GM19328 (cell line): ENCODE measurements at regions not wholly inside any gene's neighbourhood (a gene's known extent, or its start where the extent isn't known, plus 50 kb on each side); places are given as distances from the start of the nearest gene placed in this dataset.

Source experiments
- ATAC-seq: cut with Tn5 transposase; IDR thresholded peaks from one replicate; pipeline ENCODE4 v1.9.1; 2021; ENCODE audit warnings: mild to moderate bottlenecking, moderate library complexity; ENCODE audit not compliant: unreplicated experiment

DNA sequence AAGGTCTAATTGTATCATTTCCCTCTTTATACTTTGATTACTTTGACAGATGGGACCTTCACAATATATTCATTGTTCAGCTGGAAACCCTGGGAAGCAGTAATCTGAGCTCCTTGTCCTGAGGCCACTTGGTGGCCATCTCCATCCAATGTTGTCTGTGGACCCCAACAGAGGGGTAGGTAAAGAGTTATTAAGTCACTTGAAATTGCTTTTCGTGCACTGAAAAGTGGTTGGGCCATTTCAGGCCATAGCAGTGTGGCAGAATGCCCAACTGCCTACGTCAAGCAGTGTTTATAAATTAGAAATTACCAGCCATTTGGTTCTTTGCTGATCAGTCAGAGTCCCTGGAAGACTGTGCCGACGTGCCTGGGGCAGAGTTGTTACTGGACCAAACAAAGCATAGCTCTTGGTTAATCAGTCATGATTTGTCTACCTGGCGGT lies 308.3 kb upstream of the USP25 start:
- ATAC-seq, result no peak

DNA sequence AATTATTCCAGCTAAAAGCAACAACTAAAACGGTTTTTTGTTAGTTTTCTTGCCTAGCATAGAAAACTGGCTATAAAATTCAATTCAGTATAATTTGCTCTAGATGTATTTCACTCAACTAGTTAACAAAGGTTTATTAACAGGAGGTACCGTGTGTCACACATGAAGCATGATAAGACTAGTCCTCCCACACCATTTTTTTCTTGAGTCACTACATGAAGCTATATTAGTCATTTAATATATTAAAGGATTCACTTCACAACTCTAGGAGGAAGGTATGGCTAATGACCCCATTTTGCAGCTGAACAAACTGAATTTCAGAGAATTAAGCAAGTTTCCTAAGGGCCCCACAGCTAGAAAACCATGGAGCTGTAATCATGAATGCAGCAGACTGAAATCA lies 307.8 kb upstream of the USP25 start:
- no peak for ATAC-seq

DNA sequence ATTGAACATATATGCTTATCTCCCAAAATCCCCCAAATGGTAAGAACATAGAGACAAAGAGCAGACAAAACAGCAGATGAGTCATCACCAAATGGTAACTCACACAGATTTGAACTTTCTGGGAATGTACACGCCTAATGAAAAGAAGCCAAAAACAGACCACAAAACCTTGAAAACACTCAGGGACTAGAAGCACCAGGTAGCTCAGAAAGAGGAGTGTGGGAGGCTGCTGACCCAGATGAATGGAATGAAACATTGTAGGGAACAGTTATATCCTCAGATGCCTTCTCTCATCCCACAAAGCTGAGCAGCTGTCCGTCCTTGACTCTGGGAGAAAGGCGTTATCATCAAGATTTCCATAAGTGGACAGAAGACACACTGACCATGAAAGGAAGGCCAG lies 307.0 kb upstream of the USP25 start:
- no peak for ATAC-seq

DNA sequence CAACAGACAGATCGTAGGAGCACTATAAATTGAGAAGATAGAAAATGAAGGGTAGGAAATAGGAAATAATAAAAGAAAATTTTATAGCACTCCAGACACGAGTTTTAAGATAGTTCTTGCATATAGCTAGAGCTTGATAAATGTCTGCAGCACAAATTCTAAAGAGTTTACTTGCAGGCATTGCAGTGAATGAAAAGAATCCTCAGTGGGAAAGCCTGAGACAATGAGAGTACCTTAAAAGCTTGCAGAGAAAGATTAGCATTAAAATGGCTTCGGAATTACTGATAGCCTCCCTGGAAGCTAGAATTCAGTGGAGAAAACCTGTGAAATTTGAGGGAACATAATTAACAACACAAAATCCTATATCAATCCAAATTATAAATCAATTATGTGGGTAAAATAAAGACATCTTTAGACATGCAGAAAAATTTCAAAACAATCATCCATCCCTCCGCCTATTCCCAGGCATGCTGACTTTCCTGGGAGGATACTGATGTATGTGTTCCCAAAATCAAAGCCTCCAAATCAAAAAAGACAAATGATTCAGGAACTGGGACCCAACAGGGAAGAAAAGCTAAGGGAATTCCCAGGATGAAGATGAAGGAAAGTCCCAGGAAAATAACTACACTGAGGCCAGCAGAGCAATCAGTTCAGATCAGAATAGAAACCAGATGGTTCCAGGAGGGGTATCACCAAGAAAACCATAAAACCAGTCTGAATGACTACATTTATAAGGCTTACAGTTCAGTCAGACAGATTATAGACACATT lies 305.9 kb upstream of the USP25 start:
- ATAC-seq, result no peak

DNA sequence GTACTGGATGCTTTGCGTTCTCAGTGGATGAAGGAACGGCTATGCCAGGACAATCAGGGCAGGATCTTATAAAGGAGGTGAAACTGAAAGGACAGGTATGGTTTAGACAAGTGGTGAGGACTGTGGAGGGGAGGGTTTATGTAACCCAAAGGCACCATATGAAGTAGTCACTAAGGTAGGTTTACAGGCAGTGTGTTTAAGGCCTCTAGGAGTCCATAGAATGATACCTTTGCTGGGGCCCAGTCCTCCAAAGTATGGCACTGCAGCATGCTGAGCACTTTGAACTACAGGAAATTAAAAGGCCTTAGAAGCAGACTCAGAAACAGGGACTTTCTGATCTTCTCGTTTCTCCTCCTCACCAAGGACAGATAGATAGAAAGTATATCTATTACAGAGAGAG lies 304.7 kb upstream of the USP25 start:
- no peak for ATAC-seq

DNA sequence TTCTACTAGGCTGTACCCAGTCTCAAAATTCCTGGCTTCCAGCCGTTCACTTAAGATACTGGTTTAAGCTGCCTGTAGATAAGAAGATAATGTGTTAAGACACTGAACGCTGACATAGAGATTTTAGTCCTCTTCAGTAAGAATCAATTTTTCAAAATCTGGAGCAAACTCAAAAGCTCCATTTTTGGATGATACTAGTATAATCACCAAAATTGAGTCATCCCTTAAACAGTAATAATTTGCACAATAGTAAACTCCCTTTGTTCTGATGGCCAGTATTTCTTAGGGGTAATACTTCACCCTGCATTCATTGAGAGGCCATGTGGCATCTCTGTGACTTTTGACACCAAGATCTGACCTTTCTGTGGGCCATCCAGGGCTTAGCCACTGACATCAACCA lies 299.8 kb upstream of the USP25 start:
- no peak for ATAC-seq

DNA sequence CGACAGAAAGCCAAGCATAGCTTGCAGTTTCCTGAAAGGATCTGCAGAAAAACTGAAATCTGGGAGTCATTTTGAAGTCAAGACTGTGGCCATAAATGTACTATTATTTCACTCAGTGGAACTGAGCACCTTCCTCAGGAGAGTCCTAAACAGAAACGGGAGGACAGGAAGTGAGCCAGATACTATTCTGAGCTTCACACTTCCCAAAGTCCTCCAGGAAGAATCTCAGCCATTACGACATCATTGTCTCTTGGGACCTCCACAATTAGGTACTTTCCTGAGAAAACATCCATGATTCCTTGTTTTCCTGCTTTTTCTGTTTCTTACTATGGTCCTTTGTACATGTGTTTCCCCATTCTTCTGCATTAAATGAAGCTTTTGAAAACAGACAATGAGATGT lies 299.2 kb upstream of the USP25 start:
- no peak for ATAC-seq

DNA sequence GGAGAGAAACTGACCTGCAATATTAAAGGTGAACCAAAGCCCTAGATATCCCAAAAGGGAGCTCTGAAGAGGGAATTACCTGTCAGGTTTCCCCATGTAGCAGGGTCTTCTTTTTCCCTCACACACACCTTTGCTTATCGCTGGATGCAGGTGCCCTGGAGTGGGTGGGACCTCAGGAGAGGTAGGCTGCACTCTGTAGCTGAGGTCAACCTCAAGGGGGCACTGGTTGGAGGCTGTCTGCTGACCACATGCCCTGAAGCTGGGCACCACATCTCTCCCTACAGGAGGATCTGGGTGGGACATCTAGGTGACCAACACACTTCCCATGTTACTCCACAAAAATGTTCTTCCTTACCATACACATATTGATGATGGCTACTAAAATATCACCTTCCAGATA lies 298.7 kb upstream of the USP25 start:
- ATAC-seq, result no peak

DNA sequence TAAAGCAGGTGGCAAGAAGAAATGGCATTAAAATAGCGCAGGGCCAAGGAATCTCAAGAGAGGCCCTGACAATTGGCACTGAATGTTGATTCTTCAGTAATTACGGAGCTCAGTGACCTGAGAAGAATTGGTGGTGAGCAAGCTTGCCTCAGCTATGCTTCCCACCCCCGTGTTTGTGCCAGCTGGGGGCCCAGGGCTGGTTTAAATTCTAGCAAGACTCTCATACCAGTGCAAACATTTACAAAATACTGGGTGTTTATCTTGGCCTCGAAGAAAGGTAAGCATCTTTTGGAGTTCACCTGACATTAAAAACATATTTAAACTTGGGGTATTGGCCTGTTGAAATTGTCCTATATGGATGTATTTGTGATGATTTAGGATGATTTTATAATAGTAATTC lies 296.7 kb upstream of the USP25 start:
- ATAC-seq, result no peak

DNA sequence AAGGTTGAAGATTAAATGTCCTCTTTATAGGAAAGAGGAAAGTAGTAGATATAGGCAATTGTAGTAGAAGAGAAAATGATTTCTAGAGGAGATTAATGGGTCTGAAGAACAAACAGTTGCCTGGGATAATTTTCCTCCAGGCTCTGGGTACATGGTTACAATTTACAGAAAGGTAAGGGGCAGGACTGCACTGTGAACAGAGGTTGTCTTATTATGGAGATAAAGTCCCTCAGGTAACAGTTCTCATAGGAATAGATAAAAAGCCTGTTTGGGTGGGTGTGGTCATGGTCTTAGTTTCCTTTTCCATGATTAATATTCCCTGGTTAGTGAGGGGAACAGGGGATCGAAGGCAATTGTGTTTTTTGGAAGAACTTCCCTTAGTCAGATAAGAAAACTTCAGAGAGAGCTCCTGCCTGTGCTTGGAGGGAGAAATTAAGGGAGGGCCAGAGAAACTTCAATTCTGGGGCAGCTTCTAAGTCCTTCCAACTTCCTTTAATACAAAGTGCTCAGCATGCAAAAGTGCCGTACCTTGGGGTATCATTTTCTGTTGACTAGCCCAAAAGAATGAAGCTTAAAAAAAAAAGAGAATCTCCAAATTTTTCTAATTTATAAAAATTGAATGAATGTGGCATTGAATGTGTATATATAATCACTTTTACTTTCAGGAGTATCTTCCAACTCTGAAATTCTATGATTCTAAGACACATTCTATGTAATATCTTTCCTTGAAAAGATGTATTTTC lies 295.4 kb upstream of the USP25 start:
- ATAC-seq, result no peak

DNA sequence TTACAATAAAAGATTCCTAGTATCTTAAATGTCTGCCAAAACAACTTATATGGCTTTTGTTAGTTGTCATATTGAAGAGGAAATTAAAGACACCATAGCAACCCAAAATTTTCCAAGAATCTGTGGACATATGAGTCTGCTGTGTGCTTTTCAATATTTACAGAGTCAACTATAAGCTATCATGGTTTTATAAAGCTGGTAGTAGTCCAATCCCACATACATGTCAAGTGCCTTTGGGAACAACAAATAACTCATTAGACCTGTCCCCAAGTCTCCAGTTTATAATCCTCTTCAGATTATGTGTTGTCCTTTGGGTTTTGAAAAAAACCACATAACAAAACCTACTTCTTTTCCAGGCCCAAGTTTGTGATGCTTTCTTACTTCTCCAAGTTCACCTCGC lies 293.8 kb upstream of the USP25 start:
- no peak for ATAC-seq

DNA sequence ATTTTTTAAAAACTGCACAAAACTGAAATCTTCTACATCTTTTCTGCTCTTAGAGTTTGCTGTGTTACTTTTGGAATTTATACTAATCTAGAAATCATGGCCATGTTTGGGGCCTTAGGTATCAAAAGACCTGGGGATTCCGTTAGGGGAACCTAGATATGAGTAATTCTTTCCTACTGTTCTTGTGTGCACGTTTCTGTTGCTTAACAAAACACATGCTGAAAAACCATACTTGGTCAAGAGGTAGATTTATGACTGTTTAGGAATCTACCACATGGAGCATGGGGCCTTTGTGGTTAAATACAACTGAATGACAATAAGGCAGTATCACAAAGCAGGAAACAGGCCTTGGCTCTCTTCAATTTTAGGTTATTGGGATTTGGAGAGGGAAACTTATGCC lies 291.9 kb upstream of the USP25 start:
- peak; percentile 68 for ATAC-seq

DNA sequence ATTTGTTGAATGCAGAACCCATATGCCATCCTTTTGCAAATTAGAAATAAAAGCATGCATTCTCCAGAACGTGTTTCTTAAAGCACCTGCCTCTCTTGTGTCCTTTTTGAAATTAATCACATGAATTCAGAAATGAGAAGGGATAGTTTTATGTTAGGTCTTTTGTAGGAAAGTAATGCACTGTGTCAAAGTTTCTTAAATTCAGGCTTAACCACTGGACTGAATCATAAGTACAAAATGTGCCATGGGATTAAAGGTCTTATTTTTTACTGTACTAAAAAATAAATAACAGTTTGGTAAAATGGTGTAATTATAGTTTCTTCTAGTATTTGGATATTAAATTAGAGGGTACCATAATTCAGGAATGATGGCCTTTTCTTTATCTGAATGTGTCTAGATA lies 290.1 kb upstream of the USP25 start:
- no peak for ATAC-seq

DNA sequence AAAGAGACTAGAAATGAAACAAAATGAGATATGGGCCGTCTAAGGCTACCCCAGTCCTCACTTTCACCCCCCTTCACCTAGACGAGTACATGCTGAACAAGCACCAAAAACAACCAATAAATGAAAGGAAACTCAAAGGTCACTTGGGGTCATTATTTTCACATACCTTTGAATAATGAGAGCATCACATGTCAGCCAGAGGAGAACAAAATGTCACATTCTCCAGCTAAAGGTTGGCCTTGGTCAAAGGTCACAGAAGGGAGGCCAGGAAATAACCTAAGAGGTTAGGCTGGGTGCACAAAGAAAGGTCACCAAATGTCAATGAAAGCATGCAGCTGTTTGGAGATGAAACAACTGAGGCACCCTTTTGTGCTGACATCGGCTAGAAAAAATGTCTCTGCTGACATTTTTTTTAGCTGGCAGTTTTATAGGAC lies 288.7 kb upstream of the USP25 start:
- no peak for ATAC-seq

DNA sequence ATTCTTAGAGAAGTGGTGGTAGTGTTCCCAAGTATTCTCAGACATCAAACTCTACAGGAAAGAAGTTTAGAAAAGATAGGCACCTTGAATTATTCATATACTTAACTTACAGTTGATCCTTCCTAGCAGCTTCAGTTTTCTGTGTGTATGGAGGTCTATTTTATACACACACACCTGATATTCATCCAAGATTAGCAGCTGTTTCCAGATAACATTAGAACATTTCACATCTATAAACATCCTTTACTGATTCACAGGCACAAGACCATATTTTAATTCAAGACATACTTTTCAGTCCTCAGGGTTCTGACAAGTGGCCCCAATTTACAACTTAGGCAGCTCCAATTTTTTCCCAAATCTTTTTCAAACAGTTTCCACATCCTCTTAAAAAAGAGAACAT lies 287.8 kb upstream of the USP25 start:
- ATAC-seq, result no peak

DNA sequence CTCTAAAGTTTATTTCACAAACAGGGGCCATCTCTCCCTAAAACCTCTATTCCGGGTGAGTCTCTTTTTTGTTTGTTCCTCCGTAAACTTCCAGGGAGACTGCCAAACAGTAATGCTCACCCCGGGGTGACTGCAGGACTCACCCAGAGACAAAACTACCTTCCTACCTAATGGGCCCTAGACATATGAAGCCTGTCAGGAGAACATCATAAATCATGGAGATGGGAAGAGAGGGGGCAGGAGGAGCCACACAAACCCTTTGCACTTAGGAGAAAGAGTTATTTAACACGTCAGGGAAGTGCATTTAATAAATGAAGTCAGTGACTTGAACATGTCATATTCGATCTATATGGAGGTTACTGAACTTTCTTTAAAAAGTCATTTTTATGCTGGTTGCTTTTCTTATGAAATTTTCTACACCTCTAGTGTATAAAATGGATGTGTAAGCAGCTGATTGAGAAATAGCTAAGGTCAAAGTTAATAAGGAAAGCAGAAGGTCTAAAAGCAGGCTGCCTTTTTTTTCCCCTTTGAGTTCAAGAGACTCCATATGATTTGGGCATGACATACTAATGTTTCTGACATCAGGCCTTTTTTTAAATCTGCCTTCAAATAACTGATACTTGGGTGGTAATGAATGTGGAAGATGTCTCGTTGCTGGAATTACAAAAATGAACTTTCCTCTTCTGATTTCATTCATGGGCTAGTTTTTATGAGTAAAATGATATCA lies 286.9 kb upstream of the USP25 start:
- no peak for ATAC-seq

DNA sequence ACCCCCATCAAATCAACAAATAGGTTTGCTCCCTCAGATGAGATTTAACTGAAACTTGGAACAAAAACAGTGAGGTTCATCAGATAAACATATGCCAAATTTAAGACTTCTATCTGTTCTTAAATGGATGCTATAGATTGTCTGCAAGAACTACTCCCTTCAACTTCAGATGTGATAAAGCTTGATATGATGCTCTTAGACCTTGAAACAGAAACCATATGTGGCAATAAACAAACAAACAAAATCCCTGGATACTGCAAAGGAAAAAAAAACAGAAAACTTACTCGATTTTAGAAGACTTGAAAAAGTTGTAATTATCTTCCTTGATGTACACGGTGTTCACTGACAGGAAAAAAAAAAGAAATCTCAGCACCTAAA lies 286.1 kb upstream of the USP25 start:
- no peak for ATAC-seq

DNA sequence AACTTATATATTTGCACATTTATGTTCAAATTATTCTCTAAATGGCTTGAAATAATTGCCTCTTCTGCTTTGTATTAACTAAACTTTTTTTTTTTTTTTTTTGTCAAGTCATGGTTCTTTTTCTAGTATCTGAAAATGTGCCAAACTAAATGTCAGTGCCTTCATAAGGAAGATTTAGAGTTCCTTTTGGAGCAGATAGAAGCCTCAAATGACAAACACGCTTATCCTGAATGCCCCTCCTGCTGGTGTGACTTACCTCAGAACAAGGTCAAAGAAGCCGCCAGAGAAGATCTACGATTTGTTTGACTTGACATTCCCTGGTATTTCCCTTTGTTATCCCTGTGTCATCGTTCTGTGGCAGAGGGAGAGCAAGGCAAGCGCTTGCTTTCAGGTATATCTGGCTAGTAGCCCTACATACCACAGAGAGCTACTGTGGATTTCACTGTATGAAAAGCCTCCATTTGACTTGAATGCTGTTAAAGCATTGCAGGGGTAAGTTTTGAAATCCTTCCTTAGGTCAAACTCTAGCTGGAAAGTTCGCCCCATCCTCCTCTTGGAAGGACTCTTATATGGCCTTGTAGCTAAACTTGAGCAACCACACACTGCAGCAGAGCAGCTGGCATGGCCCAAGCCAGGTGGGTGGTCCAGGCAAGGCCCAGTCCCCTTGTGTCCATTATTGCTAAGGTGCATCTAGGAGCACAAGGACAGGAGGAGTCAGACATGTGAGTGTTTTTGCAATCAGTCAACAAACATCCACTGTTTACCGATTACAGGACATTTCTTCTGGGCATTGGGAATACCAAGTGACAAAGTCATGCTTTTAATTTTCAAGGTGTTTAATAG lies 285.4 kb upstream of the USP25 start:
- no peak for ATAC-seq

DNA sequence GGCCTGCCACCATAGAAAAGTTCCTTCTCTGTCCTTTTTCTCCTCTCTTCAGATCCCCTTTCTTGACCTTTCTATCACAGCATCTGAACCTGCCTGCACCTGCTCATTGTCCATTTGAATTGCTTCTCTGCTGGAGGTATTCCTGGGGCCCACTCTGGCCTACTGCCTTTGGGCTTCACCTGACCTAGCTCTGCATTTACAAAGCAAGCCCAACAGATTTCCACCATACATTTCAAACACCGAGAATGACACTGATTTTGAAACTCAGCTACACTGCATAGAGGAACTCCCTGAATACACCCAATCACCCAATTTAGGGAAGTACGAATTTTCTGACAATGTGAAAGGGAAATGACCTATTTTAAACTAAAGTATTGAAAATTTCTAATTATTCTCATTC lies 284.5 kb upstream of the USP25 start:
- peak; percentile 85 for ATAC-seq

DNA sequence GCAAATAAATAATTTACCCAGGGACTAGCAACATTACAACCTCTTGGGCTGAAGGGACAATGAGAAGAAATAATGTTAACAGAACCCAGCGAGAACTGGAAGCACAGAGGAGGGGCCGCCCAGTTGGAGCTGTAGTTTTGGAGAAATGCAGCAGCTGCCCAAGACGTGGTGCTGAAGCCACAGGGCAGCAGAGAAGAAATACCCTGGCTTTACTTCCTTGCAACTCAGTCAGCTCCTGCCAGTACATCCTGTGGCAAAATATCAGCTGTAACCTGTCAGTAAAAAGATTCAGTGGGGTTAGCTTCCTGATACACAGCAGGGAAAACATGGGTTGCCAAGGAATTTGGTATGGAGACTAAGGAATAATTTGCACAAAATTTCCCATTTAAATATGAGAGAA lies 283.6 kb upstream of the USP25 start:
- no peak for ATAC-seq

DNA sequence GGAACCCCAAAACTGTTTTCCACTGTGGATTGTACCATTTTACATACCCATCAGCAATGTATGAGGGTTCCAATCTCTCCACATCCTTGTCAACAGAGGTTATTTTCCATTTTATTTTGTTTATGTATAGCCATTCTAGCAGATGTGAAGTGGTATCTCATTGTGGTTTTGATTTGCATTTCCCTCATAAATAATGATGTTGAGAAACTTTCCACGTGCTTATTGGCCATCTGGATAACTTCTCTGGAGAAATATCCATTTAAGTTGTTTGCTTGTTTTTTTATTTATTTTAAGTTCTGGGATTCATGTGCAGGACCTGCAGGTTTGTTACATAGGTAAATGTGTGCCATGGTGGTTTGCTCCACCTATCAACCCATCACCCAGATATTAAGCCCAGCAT lies 280.2 kb upstream of the USP25 start:
- ATAC-seq, result no peak
